ENCODE measurements at regions not wholly inside any gene's neighbourhood (a gene's known extent, or its start where the extent isn't known, plus 50 kb on each side); places are given as distances from the start of the nearest gene placed in this dataset.

GRCh38 chr2:239845968-239846367 lies 179.2 kb downstream of the NDUFA10 start:
- Mint-ChIP-seq H3K27me3 (ENCODE audit: low read depth in 3 of 3) (peaks cover 12 to 30% (median 17%) of the 10 kb centered on the region in 3 donors), H3K27ac (no peak overlapping the region), H3K4me3 (peak overlapping the region in 1 of 2 donors; percentile 31)

DNA sequence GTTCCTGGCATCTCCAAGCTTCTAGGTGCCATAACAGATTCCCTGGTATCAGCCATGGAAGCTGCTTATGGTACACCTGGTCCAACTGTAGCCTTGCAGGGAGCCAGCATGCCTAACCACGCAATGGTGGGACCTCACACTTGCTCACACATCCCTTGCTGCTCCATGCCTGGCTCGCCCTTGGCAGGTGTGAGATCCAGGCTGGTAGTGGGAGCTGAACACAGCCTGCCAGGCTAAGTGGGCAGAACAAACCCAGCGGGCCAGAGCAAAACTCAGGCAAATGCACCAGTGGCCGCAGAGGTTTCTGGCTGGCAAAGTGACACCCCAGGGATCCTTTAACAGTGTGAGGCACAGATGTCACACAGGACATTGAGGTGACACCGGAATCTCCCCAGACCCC lies 185.8 kb downstream of the NDUFA10 start:
- H3K79me2 ChIP-seq (ENCODE audit: insufficient read depth, low read length): no peaks in the 10 kb centered on the region
- Mint-ChIP-seq H3K27me3 (ENCODE audit: low read depth in 3 of 3) (peaks cover 2 to 17% (median 11%) of the 10 kb centered on the region in 3 donors), H3K4me3 (no peak overlapping the region), H3K36me3 (no peaks in the 10 kb centered on the region), H3K4me1 (no peaks in the 10 kb centered on the region), H3K9me3 (peaks cover 8 to 30% (median 18%) of the 10 kb centered on the region in 7 donors), H3K27ac (no peak overlapping the region)
- H3K9me3 ChIP-seq (replicated peaks in 1 of 2; ENCODE audit: control insufficient read depth in 1 of 2, insufficient read depth in 1 of 2, low read length in 2 of 2): peaks cover 10 to 12% of the 10 kb centered on the region in 2 donors
- no peak overlapping the region for H3K4me2 ChIP-seq (replicated peaks; ENCODE audit: extremely low read depth, low read length, poor library complexity, severe bottlenecking)
- TF ChIP-seq, protein P1, sequence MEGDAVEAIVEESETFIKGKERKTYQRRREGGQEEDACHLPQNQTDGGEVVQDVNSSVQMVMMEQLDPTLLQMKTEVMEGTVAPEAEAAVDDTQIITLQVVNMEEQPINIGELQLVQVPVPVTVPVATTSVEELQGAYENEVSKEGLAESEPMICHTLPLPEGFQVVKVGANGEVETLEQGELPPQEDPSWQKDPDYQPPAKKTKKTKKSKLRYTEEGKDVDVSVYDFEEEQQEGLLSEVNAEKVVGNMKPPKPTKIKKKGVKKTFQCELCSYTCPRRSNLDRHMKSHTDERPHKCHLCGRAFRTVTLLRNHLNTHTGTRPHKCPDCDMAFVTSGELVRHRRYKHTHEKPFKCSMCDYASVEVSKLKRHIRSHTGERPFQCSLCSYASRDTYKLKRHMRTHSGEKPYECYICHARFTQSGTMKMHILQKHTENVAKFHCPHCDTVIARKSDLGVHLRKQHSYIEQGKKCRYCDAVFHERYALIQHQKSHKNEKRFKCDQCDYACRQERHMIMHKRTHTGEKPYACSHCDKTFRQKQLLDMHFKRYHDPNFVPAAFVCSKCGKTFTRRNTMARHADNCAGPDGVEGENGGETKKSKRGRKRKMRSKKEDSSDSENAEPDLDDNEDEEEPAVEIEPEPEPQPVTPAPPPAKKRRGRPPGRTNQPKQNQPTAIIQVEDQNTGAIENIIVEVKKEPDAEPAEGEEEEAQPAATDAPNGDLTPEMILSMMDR (IDR thresholded peaks at IDR 0.05): no peak
- H2AFZ ChIP-seq (ENCODE audit: insufficient read depth, low read depth, low read length, poor library complexity, severe bottlenecking): no peak overlapping the region
- no peak overlapping the region for H3K9ac ChIP-seq (ENCODE audit: insufficient read depth, low read length, poor library complexity, severe bottlenecking)
- H4K20me1 ChIP-seq (ENCODE audit: insufficient read depth, low read length): no peaks in the 10 kb centered on the region
- peaks cover 0 to 3% of the 10 kb centered on the region in 2 donors for H3K27me3 ChIP-seq (ENCODE audit: control insufficient read depth in 2 of 2, insufficient read depth in 2 of 2, low read length in 2 of 2)
- intact Hi-C loops (cut with micrococcal nuclease): no loop called here
- no peak overlapping the region for H3K4me3 ChIP-seq (replicated peaks in 1 of 3; ENCODE audit: low read depth in 2 of 3, low read length in 3 of 3)
- H3K36me3 ChIP-seq (replicated peaks in 1 of 2; ENCODE audit: control insufficient read depth in 1 of 2, insufficient read depth in 2 of 2, low read length in 2 of 2): no peaks in the 10 kb centered on the region
- no peak for DNase-seq
- 98% methylated on average over 3 of the region's 5 CpGs for WGBS (ENCODE audit: insufficient coverage)
- H3K27ac ChIP-seq (ENCODE audit: low read depth in 1 of 2, low read length in 2 of 2): no peak overlapping the region
- H3K4me1 ChIP-seq (ENCODE audit: control insufficient read depth in 1 of 2, insufficient read depth in 2 of 2, low read length in 2 of 2): no peaks in the 10 kb centered on the region

More at GRCh38 chr2:239845968-239846367, 179.2 kb downstream of the NDUFA10 start:
- Mint-ChIP-seq H3K36me3 (no peaks in the 10 kb centered on the region), H3K9me3 (peaks cover 14 to 31% (median 26%) of the 10 kb centered on the region in 7 donors), H3K4me1 (no peaks in the 10 kb centered on the region)
- TF ChIP-seq, protein P1 (IDR thresholded peaks at IDR 0.05): no peak
- no peak overlapping the region for H3K9ac ChIP-seq (ENCODE audit: insufficient read depth, low read length, poor library complexity, severe bottlenecking)
- H3K4me1 ChIP-seq (ENCODE audit: control insufficient read depth in 1 of 2, insufficient read depth in 2 of 2, low read length in 2 of 2): no peaks in the 10 kb centered on the region
- no peak overlapping the region for H3K4me3 ChIP-seq (replicated peaks in 1 of 3; ENCODE audit: low read depth in 2 of 3, low read length in 3 of 3)
- peaks cover 6 to 8% of the 10 kb centered on the region in 2 donors for H3K9me3 ChIP-seq (replicated peaks in 1 of 2; ENCODE audit: control insufficient read depth in 1 of 2, insufficient read depth in 1 of 2, low read length in 2 of 2)
- no peak for DNase-seq
- no peaks in the 10 kb centered on the region for H3K79me2 ChIP-seq (ENCODE audit: insufficient read depth, low read length)
- intact Hi-C loops (cut with micrococcal nuclease): no loop called here
- H3K27me3 ChIP-seq (ENCODE audit: control insufficient read depth in 2 of 2, insufficient read depth in 2 of 2, low read length in 2 of 2): peaks cover 0 to 8% of the 10 kb centered on the region in 2 donors
- H2AFZ ChIP-seq (ENCODE audit: insufficient read depth, low read depth, low read length, poor library complexity, severe bottlenecking): no peak overlapping the region
- no peak overlapping the region for H3K27ac ChIP-seq (ENCODE audit: low read depth in 1 of 2, low read length in 2 of 2)
- H3K4me2 ChIP-seq (replicated peaks; ENCODE audit: extremely low read depth, low read length, poor library complexity, severe bottlenecking): no peak overlapping the region
- no peaks in the 10 kb centered on the region for H4K20me1 ChIP-seq (ENCODE audit: insufficient read depth, low read length)
- no peaks in the 10 kb centered on the region for H3K36me3 ChIP-seq (replicated peaks in 1 of 2; ENCODE audit: control insufficient read depth in 1 of 2, insufficient read depth in 2 of 2, low read length in 2 of 2)
